SK-N-SH (cell line): ENCODE measurements at regions not wholly inside any gene's neighbourhood (a gene's known extent, or its start where the extent isn't known, plus 50 kb on each side); places are given as distances from the start of the nearest gene placed in this dataset.

Experiments used
- CTCF ChIA-PET: fragments of 300-600, 350-600 bp; formaldehyde crosslinking; extraction: SDS; loops from one replicate; lab custom pipeline; 2021; lab: Yijun Ruan, JAX
- POLR2A ChIA-PET: fragments of 350-600 bp; sonication (Branson Sonifier 250); formaldehyde crosslinking; extraction: SDS; loops from one replicate; lab custom pipeline; 2020; ENCODE audit warnings: antibody characterized with exemption, inconsistent platforms; lab: Yijun Ruan, JAX
- DNase-seq: peaks from one replicate; pipeline ENCODE4 v3.0.0; 2012
- H2AFZ ChIP-seq: fragments of 200-600 bp; sonication (generic); 2 replicates; pipeline ENCODE4 v1.8.1; 2016; ENCODE audit warnings: antibody characterized with exemption, mild to moderate bottlenecking, low read depth
- H3F3A ChIP-seq: fragments of 200-600 bp; sonication (generic); replicated peaks from 2 replicates; pipeline ENCODE3; 2016; ENCODE audit warnings: antibody characterized with exemption, mild to moderate bottlenecking; ENCODE audit not compliant: insufficient read depth
- H3K27ac ChIP-seq, 2 experiments: fragments of 200-500 bp in 1 of 2; fragments of 200-600 bp in 1 of 2; sonication (Bioruptor generic) in 1 of 2; sonication (generic), shearing (Covaris generic) in 1 of 2; 2 replicates each; pipeline versions ENCODE4 v1.5.1 to v1.6.1; 2014 to 2016; ENCODE audit warnings: low read depth in 2 of 2, inconsistent platforms in 1 of 2, low read length in 1 of 2, mild to moderate bottlenecking in 1 of 2, mixed read lengths in 1 of 2
- H3K27me3 ChIP-seq: fragments of 200-600 bp; sonication (generic), shearing (Covaris generic); 2 replicates; pipeline ENCODE4 v1.6.1; 2016; ENCODE audit warnings: mixed run types; ENCODE audit not compliant: insufficient read depth
- H3K36me3 ChIP-seq, 2 experiments: fragments of 200-500 bp in 1 of 2; fragments of 200-600 bp in 1 of 2; sonication (Bioruptor generic) in 1 of 2; sonication (generic) in 1 of 2; replicated peaks in 1 of 2; 2 replicates each; pipeline versions ENCODE3 to v1.5.1; 2014 to 2016; ENCODE audit warnings: low read length in 1 of 2, mild to moderate bottlenecking in 1 of 2; ENCODE audit not compliant: insufficient read depth in 2 of 2, control insufficient read depth in 1 of 2
- H3K4me1 ChIP-seq, 2 experiments: fragments of 200-500 bp in 1 of 2; fragments of 200-600 bp in 1 of 2; sonication (Bioruptor generic) in 1 of 2; sonication (generic), shearing (Covaris generic) in 1 of 2; 2 replicates each; pipeline versions ENCODE4 v1.5.1 to v1.6.1; 2014 to 2016; ENCODE audit warnings: low read depth in 1 of 2, low read length in 1 of 2, mixed run types in 1 of 2; ENCODE audit not compliant: insufficient read depth in 2 of 2, control insufficient read depth in 1 of 2
- H3K4me2 ChIP-seq: fragments of 200-600 bp; sonication (generic), shearing (Covaris generic); 2 replicates; pipeline ENCODE4 v1.6.1; 2017; ENCODE audit warnings: mixed run types
- H3K4me3 ChIP-seq, 2 experiments: fragments of 200-500 bp in 1 of 2; fragments of 200-600 bp in 1 of 2; sonication (Bioruptor generic) in 1 of 2; sonication (generic), shearing (Covaris generic) in 1 of 2; 2 replicates each; pipeline versions ENCODE4 v1.5.1 to v1.8.1; 2014 to 2016; ENCODE audit warnings: low read depth in 2 of 2, inconsistent platforms in 1 of 2, low read length in 1 of 2, mild to moderate bottlenecking in 1 of 2, mixed read lengths in 1 of 2, moderate library complexity in 1 of 2
- H3K79me2 ChIP-seq: fragments of 200-600 bp; sonication (generic); 2 replicates; pipeline ENCODE4 v1.8.1; 2017; ENCODE audit warnings: mild to moderate bottlenecking; ENCODE audit not compliant: insufficient read depth
- H3K9ac ChIP-seq: fragments of 200-600 bp; sonication (generic); 2 replicates; pipeline ENCODE4 v1.6.1; 2017; ENCODE audit warnings: mixed run types
- H3K9me2 ChIP-seq: fragments of 200-600 bp; sonication (generic); 2 replicates; pipeline ENCODE4 v1.6.1; 2017; ENCODE audit warnings: mixed run types
- H3K9me3 ChIP-seq: fragments of 200-600 bp; sonication (generic); 2 replicates; pipeline ENCODE4 v1.6.1; 2017; ENCODE audit warnings: mixed run types, mild to moderate bottlenecking, moderate library complexity
- H4K20me1 ChIP-seq: fragments of 200-600 bp; sonication (generic); 2 replicates; pipeline ENCODE4 v1.6.1; 2017; ENCODE audit warnings: mild to moderate bottlenecking, mixed run types; ENCODE audit not compliant: insufficient read depth
- ELF1 ChIP-seq: IDR thresholded peaks from 2 replicates; pipeline ENCODE4 v1.4.0; 2012
- EP300 ChIP-seq, 2 experiments: IDR thresholded peaks; 2 replicates each; pipeline versions ENCODE4 v1.4.0 to v1.6.1; 2012; ENCODE audit warnings: borderline replicate concordance in 1 of 2, low read depth in 1 of 2, low read length in 1 of 2
- FOSL2 ChIP-seq: IDR thresholded peaks from 2 replicates; pipeline ENCODE4 v1.4.0; 2012; ENCODE audit warnings: low read depth, mild to moderate bottlenecking, moderate library complexity, borderline replicate concordance
- GABPA ChIP-seq: IDR thresholded peaks from 2 replicates; pipeline ENCODE4 v1.4.0; 2012; ENCODE audit warnings: low read depth, mild to moderate bottlenecking
- MEF2A ChIP-seq: IDR thresholded peaks from 2 replicates; pipeline ENCODE4 v1.4.0; 2012; ENCODE audit warnings: low read depth, borderline replicate concordance
- POLR2AphosphoS5 ChIP-seq: IDR thresholded peaks from 2 replicates; pipeline ENCODE4 v1.6.1; 2012; ENCODE audit warnings: low read depth, low read length
- RCOR1 ChIP-seq: fragments of 150-350 bp; IDR thresholded peaks from 2 replicates; pipeline ENCODE4 v1.6.1; 2017; ENCODE audit warnings: antibody characterized with exemption, low read length
- SIN3A ChIP-seq: IDR thresholded peaks from 2 replicates; pipeline ENCODE4 v1.6.1; 2012; ENCODE audit warnings: low read depth, mild to moderate bottlenecking, low read length, moderate library complexity, borderline replicate concordance
- SMC3 ChIP-seq: IDR thresholded peaks from 2 replicates; pipeline ENCODE4 v1.6.1; 2012; ENCODE audit warnings: low read depth, low read length, improper control_type of control experiment
- TCF12 ChIP-seq: IDR thresholded peaks from 2 replicates; pipeline ENCODE4 v1.4.0; 2012
- YY1 ChIP-seq: IDR thresholded peaks from 2 replicates; pipeline ENCODE4 v1.4.0; 2012; ENCODE audit warnings: low read depth, mild to moderate bottlenecking
- WGBS: methylation state at CpG from one replicate; pipeline ENCODE4 v1.1.6; 2017; ENCODE audit warnings: low lambda C conversion rate; 5-methylcytosine and 5-hydroxymethylcytosine counted together
- TF ChIP-seq, protein P1 (sequence below): IDR thresholded peaks from 2 replicates; pipeline ENCODE4 v1.4.0; 2012; ENCODE audit warnings: low read depth, borderline replicate concordance
- TF ChIP-seq, protein P2 (sequence below): IDR thresholded peaks from 2 replicates; pipeline ENCODE4 v1.6.1; 2012; ENCODE audit warnings: mild to moderate bottlenecking, low read depth, low read length, moderate library complexity
- TF ChIP-seq, protein P3 (sequence below): IDR thresholded peaks from 2 replicates; pipeline ENCODE4 v1.4.0; 2012; ENCODE audit warnings: low read depth, borderline replicate concordance
- TF ChIP-seq, protein P4 (sequence below): IDR thresholded peaks from 2 replicates; pipeline ENCODE4 v1.4.0; 2012; ENCODE audit warnings: low read depth

DNA sequence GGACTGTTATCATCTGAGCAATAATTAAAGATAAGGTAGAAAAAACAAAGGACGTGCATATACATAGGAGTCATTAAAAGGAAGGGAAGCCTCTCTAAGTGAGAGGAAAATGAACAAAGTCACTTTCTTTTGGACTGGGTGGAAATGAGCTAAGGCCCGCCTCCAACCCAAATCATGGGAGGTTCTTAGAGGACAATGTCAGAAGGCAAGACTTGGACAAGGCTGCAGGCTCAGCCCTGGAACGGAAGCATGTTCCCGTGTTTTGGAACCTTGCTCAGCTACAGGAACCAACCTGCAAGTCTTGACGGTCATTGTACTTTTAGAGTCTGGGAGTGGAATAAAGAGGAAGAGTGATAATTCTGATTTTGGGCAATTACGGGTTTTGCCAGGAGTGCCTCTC lies 59.4 kb upstream of the EPB41L3 start:
- no peak for DNase-seq
- H3K27me3 ChIP-seq = peaks cover 18% of the 10 kb centered on the region; the same call in 1 of the 2 replicates
- CTCF ChIA-PET = no interaction called here
- no peak overlapping the region for H3K4me3 ChIP-seq
- H3K9me2 ChIP-seq = no peaks in the 10 kb centered on the region
- H3K4me1 ChIP-seq = no peaks in the 10 kb centered on the region
- no peaks in the 10 kb centered on the region for H4K20me1 ChIP-seq
- H3K36me3 ChIP-seq = no peaks in the 10 kb centered on the region
- H3K4me2 ChIP-seq = no peak overlapping the region
- TF ChIP-seq MEF2A (no peak), POLR2AphosphoS5 (no peak), YY1 (no peak), SIN3A (no peak), RCOR1 (no peak), SMC3 (no peak), GABPA (no peak), FOSL2 (no peak), EP300 (IDR thresholded peaks at IDR 0.05; ENCODE audit: borderline replicate concordance in 1 of 2, low read depth in 1 of 2, low read length in 1 of 2) (no peak), ELF1 (no peak), TCF12 (no peak)
- TF ChIP-seq, protein P1, sequence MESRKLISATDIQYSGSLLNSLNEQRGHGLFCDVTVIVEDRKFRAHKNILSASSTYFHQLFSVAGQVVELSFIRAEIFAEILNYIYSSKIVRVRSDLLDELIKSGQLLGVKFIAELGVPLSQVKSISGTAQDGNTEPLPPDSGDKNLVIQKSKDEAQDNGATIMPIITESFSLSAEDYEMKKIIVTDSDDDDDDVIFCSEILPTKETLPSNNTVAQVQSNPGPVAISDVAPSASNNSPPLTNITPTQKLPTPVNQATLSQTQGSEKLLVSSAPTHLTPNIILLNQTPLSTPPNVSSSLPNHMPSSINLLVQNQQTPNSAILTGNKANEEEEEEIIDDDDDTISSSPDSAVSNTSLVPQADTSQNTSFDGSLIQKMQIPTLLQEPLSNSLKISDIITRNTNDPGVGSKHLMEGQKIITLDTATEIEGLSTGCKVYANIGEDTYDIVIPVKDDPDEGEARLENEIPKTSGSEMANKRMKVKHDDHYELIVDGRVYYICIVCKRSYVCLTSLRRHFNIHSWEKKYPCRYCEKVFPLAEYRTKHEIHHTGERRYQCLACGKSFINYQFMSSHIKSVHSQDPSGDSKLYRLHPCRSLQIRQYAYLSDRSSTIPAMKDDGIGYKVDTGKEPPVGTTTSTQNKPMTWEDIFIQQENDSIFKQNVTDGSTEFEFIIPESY = no peak
- TF ChIP-seq, protein P2, sequence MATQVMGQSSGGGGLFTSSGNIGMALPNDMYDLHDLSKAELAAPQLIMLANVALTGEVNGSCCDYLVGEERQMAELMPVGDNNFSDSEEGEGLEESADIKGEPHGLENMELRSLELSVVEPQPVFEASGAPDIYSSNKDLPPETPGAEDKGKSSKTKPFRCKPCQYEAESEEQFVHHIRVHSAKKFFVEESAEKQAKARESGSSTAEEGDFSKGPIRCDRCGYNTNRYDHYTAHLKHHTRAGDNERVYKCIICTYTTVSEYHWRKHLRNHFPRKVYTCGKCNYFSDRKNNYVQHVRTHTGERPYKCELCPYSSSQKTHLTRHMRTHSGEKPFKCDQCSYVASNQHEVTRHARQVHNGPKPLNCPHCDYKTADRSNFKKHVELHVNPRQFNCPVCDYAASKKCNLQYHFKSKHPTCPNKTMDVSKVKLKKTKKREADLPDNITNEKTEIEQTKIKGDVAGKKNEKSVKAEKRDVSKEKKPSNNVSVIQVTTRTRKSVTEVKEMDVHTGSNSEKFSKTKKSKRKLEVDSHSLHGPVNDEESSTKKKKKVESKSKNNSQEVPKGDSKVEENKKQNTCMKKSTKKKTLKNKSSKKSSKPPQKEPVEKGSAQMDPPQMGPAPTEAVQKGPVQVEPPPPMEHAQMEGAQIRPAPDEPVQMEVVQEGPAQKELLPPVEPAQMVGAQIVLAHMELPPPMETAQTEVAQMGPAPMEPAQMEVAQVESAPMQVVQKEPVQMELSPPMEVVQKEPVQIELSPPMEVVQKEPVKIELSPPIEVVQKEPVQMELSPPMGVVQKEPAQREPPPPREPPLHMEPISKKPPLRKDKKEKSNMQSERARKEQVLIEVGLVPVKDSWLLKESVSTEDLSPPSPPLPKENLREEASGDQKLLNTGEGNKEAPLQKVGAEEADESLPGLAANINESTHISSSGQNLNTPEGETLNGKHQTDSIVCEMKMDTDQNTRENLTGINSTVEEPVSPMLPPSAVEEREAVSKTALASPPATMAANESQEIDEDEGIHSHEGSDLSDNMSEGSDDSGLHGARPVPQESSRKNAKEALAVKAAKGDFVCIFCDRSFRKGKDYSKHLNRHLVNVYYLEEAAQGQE = no peak
- TF ChIP-seq, protein P3, sequence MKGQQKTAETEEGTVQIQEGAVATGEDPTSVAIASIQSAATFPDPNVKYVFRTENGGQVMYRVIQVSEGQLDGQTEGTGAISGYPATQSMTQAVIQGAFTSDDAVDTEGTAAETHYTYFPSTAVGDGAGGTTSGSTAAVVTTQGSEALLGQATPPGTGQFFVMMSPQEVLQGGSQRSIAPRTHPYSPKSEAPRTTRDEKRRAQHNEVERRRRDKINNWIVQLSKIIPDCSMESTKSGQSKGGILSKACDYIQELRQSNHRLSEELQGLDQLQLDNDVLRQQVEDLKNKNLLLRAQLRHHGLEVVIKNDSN = no peak
- TF ChIP-seq, protein P4, sequence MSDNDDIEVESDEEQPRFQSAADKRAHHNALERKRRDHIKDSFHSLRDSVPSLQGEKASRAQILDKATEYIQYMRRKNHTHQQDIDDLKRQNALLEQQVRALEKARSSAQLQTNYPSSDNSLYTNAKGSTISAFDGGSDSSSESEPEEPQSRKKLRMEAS = no peak
- no peak overlapping the region for H3K27ac ChIP-seq
- POLR2A ChIA-PET = no interaction called here
- H3K9ac ChIP-seq = no peak overlapping the region
- no peaks in the 10 kb centered on the region for H3K9me3 ChIP-seq
- no peak overlapping the region for H2AFZ ChIP-seq
- no peaks in the 10 kb centered on the region for H3K79me2 ChIP-seq
- H3F3A ChIP-seq = no peaks in the 10 kb centered on the region
- 24% methylated on average over 6 of the region's 6 CpGs for WGBS
